ENCODE measurements at regions not wholly inside any gene's neighbourhood (a gene's known extent, or its start where the extent isn't known, plus 50 kb on each side); places are given as distances from the start of the nearest gene placed in this dataset.

GRCh38 chr11:116648247-116649174 is 124.3 kb downstream of the BUD13 start:
- H3K9ac ChIP-seq (ENCODE audit: low read depth, low read length): no peak overlapping the region
- H3K4me3 ChIP-seq (ENCODE audit: low read depth, low read length): no peak overlapping the region
- H3K36me3 ChIP-seq (ENCODE audit: control insufficient read depth, insufficient read depth, low read length): no peaks in the 10 kb centered on the region
- H3K27me3 ChIP-seq (ENCODE audit: control insufficient read depth, insufficient read depth, low read length): no peaks in the 10 kb centered on the region
- no peaks in the 10 kb centered on the region for H3K9me3 ChIP-seq (ENCODE audit: control insufficient read depth, insufficient read depth, low read length)
- H3K4me1 ChIP-seq (ENCODE audit: control insufficient read depth, insufficient read depth, low read length): no peaks in the 10 kb centered on the region

DNA sequence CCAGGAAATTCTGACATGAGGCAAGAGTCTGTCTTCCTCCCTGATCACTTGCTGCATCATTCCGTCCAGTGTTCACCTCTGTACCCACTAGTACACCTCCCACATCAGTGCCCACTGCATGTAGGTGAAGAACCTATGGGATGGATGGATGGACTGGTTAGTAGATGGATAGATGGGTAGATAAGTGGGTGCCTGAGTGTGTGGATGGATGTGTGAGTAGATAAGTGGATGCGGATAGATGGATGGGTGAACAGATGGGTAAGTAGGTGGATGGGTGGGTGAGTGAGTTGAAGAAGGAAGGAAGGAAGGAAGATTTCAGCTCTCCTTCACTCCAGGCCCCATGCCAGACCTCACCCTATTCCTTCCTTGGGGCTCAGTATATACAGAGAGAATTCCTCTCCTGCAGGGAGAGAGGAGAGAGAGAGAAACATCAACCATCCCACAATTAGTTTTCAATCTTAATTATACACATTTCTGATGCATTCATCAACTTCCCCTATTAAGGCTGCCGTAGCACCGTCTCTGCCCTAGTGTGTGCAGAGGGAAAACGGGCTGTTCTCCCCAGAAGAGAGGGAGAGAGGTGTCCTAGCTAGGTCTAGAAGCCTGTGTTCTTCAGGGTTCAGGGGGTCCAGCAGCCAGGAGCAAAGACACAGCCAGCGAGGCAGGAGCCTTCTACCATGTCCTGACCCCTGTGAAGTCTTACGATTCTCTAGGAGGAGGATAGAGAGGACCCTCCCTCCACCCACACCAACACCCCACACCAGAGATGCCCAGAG is 125.3 kb downstream of the BUD13 start:
- Histone ChIP-seq H3K4me3 (ENCODE audit: low read depth, low read length) (no peak overlapping the region), H3K27me3 (ENCODE audit: control insufficient read depth, insufficient read depth, low read length) (no peaks in the 10 kb centered on the region), H3K9ac (ENCODE audit: low read depth, low read length) (no peak overlapping the region), H3K4me1 (ENCODE audit: control insufficient read depth, insufficient read depth, low read length) (no peaks in the 10 kb centered on the region), H3K36me3 (ENCODE audit: control insufficient read depth, insufficient read depth, low read length) (no peaks in the 10 kb centered on the region), H3K9me3 (ENCODE audit: control insufficient read depth, insufficient read depth, low read length) (no peaks in the 10 kb centered on the region)

- no peaks in the 10 kb centered on the region for H3K36me3 ChIP-seq (ENCODE audit: control insufficient read depth, insufficient read depth, low read length)
- H3K4me3 ChIP-seq (ENCODE audit: low read depth, low read length): no peak overlapping the region
- H3K27me3 ChIP-seq (ENCODE audit: control insufficient read depth, insufficient read depth, low read length): peaks cover 2% of the 10 kb centered on the region
- H3K9ac ChIP-seq (ENCODE audit: low read depth, low read length): no peak overlapping the region
- H3K4me1 ChIP-seq (ENCODE audit: control insufficient read depth, insufficient read depth, low read length): no peaks in the 10 kb centered on the region
- H3K9me3 ChIP-seq (ENCODE audit: control insufficient read depth, insufficient read depth, low read length): no peaks in the 10 kb centered on the region
These were observed 126.6 kb downstream of the BUD13 start for GRCh38 chr11:116646191-116646590.

DNA sequence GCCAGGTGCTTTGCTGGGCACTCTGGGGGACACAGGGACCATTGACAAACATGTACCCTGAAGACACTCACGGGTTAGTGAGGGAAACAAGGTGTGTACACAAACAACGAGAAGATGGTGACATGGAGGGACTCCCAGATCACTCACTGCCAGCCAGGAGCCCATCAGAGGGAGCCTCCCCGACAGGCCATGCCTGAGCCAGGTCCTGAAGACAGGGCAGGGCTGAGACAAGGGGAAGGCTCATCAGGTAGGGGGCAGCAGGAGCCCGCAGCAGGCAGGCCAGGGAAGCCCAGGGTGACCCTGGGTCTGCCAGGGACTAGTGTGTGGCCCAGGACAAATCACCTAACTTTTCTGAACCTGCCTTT is 127.9 kb downstream of the BUD13 start:
- Histone ChIP-seq H3K36me3 (ENCODE audit: control insufficient read depth, insufficient read depth, low read length) (no peaks in the 10 kb centered on the region), H3K27me3 (ENCODE audit: control insufficient read depth, insufficient read depth, low read length) (peaks cover 3% of the 10 kb centered on the region), H3K9ac (ENCODE audit: low read depth, low read length) (no peak overlapping the region), H3K9me3 (ENCODE audit: control insufficient read depth, insufficient read depth, low read length) (no peaks in the 10 kb centered on the region), H3K4me3 (ENCODE audit: low read depth, low read length) (no peak overlapping the region), H3K4me1 (ENCODE audit: control insufficient read depth, insufficient read depth, low read length) (no peaks in the 10 kb centered on the region)

GRCh38 chr11:116644201-116644940 is 128.4 kb downstream of the BUD13 start:
- no peaks in the 10 kb centered on the region for H3K4me1 ChIP-seq (ENCODE audit: control insufficient read depth, insufficient read depth, low read length)
- H3K36me3 ChIP-seq (ENCODE audit: control insufficient read depth, insufficient read depth, low read length): no peaks in the 10 kb centered on the region
- H3K9ac ChIP-seq (ENCODE audit: low read depth, low read length): no peak overlapping the region
- peaks cover 3% of the 10 kb centered on the region for H3K27me3 ChIP-seq (ENCODE audit: control insufficient read depth, insufficient read depth, low read length)
- no peaks in the 10 kb centered on the region for H3K9me3 ChIP-seq (ENCODE audit: control insufficient read depth, insufficient read depth, low read length)
- no peak overlapping the region for H3K4me3 ChIP-seq (ENCODE audit: low read depth, low read length)

GRCh38 chr11:116643521-116643920 is 129.3 kb downstream of the BUD13 start:
- Histone ChIP-seq H3K4me3 (ENCODE audit: low read depth, low read length) (no peak overlapping the region), H3K9ac (ENCODE audit: low read depth, low read length) (no peak overlapping the region), H3K4me1 (ENCODE audit: control insufficient read depth, insufficient read depth, low read length) (no peaks in the 10 kb centered on the region), H3K27me3 (ENCODE audit: control insufficient read depth, insufficient read depth, low read length) (peaks cover 3% of the 10 kb centered on the region), H3K36me3 (ENCODE audit: control insufficient read depth, insufficient read depth, low read length) (no peaks in the 10 kb centered on the region), H3K9me3 (ENCODE audit: control insufficient read depth, insufficient read depth, low read length) (no peaks in the 10 kb centered on the region)

- Histone ChIP-seq H3K27me3 (ENCODE audit: control insufficient read depth, insufficient read depth, low read length) (peaks cover 3% of the 10 kb centered on the region), H3K4me3 (ENCODE audit: low read depth, low read length) (no peak overlapping the region), H3K9me3 (ENCODE audit: control insufficient read depth, insufficient read depth, low read length) (no peaks in the 10 kb centered on the region), H3K4me1 (ENCODE audit: control insufficient read depth, insufficient read depth, low read length) (no peaks in the 10 kb centered on the region), H3K36me3 (ENCODE audit: control insufficient read depth, insufficient read depth, low read length) (no peaks in the 10 kb centered on the region), H3K9ac (ENCODE audit: low read depth, low read length) (no peak overlapping the region)
These were observed 129.9 kb downstream of the BUD13 start for GRCh38 chr11:116642902-116643301.

GRCh38 chr11:116642481-116642880 is 130.3 kb downstream of the BUD13 start:
- Histone ChIP-seq H3K36me3 (ENCODE audit: control insufficient read depth, insufficient read depth, low read length) (no peaks in the 10 kb centered on the region), H3K9ac (ENCODE audit: low read depth, low read length) (no peak overlapping the region), H3K27me3 (ENCODE audit: control insufficient read depth, insufficient read depth, low read length) (peaks cover 3% of the 10 kb centered on the region), H3K4me3 (ENCODE audit: low read depth, low read length) (no peak overlapping the region), H3K4me1 (ENCODE audit: control insufficient read depth, insufficient read depth, low read length) (no peaks in the 10 kb centered on the region), H3K9me3 (ENCODE audit: control insufficient read depth, insufficient read depth, low read length) (no peaks in the 10 kb centered on the region)

DNA sequence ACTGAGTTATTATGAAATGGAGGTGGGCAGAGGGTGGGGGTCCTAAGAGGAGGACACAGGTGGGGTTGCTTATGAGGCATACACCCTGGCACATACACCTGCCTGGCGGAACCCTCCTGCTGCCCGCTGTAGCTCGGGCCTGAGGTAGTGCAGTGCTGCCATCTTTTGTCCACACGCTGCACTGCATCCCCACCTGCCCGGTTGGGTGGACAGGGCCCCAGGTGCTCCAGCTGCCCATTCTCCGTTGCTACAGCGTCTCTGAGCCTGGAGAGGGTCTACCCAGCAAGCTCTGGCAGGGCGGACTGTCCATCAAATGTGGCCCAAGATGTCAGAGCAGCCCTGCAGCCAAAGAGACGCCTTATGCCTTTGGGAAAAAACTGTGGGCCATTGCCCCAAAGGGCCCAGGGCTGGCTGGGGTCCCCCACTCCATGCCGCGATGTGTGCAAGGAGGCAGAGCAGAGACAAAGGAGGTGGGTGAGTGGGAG is 131.2 kb downstream of the BUD13 start:
- H3K9ac ChIP-seq (ENCODE audit: low read depth, low read length): no peak overlapping the region
- peaks cover 3% of the 10 kb centered on the region for H3K27me3 ChIP-seq (ENCODE audit: control insufficient read depth, insufficient read depth, low read length)
- no peaks in the 10 kb centered on the region for H3K36me3 ChIP-seq (ENCODE audit: control insufficient read depth, insufficient read depth, low read length)
- no peaks in the 10 kb centered on the region for H3K4me1 ChIP-seq (ENCODE audit: control insufficient read depth, insufficient read depth, low read length)
- no peak overlapping the region for H3K4me3 ChIP-seq (ENCODE audit: low read depth, low read length)
- no peaks in the 10 kb centered on the region for H3K9me3 ChIP-seq (ENCODE audit: control insufficient read depth, insufficient read depth, low read length)

DNA sequence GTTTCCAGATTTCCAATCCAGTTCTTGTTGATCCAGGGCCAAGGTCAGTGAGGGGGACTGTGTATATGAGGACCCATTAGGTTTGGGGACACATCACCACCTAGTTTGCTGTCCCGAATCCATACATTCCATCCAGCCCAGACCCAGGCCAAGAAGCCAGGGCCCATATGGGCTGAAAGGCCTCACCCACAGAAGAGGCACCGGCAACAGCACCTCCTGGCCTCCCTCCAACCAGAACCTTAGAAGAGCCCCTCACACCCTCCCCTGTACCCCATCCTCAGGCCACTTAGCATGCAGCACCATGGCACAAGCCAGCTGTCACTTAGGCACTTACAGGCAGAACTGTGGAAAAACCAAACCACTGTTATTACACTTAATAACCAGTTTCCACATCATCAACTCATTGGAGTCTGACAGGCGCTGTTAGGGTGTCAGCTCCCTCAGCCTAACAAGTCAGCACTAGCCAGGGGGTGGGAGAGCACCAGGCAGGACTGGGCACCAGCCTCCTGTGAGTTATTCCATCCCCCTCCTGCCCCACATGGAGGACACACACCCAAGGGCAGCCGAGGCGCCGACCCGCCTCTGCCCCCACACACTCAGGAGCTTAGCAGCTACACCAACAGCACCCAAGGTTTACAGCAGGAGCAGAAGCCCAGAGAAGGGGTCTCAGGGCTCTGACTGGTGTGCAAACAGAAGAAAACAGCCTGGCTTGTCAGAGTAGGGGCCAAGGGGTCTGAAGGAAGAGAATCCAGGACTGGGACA is 132.0 kb downstream of the BUD13 start:
- no peaks in the 10 kb centered on the region for H3K36me3 ChIP-seq (ENCODE audit: control insufficient read depth, insufficient read depth, low read length)
- no peak overlapping the region for H3K9ac ChIP-seq (ENCODE audit: low read depth, low read length)

DNA sequence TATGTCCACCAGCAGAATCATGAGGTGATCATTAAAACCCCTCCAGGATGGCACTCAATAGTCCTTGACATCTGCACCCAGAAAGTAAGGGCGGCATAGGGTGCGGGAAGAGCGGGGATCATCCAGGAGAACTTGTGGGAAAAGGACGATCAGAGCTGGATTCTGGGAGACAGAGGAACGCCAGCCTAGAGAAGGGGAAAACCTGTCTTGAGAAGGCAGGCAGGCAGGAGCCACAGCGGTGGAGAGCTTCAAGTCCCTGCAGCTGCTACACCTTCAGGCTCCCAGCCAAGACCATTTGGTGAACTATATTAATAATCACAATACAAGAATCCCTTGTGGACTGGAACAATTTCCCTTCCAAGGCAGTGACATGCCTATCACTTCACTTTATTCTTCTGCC is 134.3 kb downstream of the BUD13 start:
- Histone ChIP-seq H3K9ac (ENCODE audit: low read depth, low read length) (no peak overlapping the region), H3K9me3 (ENCODE audit: control insufficient read depth, insufficient read depth, low read length) (no peaks in the 10 kb centered on the region), H3K4me3 (ENCODE audit: low read depth, low read length) (no peak overlapping the region), H3K27me3 (ENCODE audit: control insufficient read depth, insufficient read depth, low read length) (peaks cover 3% of the 10 kb centered on the region), H3K36me3 (ENCODE audit: control insufficient read depth, insufficient read depth, low read length) (no peaks in the 10 kb centered on the region), H3K4me1 (ENCODE audit: control insufficient read depth, insufficient read depth, low read length) (no peaks in the 10 kb centered on the region)

More for the DNA sequence above, 132.0 kb downstream of the BUD13 start:
- Histone ChIP-seq H3K27me3 (ENCODE audit: control insufficient read depth, insufficient read depth, low read length) (peaks cover 3% of the 10 kb centered on the region), H3K4me3 (ENCODE audit: low read depth, low read length) (no peak overlapping the region), H3K9me3 (ENCODE audit: control insufficient read depth, insufficient read depth, low read length) (no peaks in the 10 kb centered on the region), H3K4me1 (ENCODE audit: control insufficient read depth, insufficient read depth, low read length) (no peaks in the 10 kb centered on the region)
